Common myeloid progenitor, CD34-positive (primary cell): ENCODE measurements at regions not wholly inside any gene's neighbourhood (a gene's known extent, or its start where the extent isn't known, plus 50 kb on each side); places are given as distances from the start of the nearest gene placed in this dataset.
"Not testable (repeated sequence)": the region's sequence is repeated elsewhere in the genome, so short reads cannot be mapped to it uniquely, and the experiment has no call there.

Experiments used
- CTCF ChIA-PET: fragments of 350-600 bp; sonication (Branson Sonifier 250); formaldehyde crosslinking; loops from one replicate; lab custom pipeline; 2021; ENCODE audit warnings: antibody characterized with exemption; lab: Charles Lee
- POLR2A ChIA-PET: fragments of 350-600 bp; sonication (Branson Sonifier 250); formaldehyde crosslinking; loops from one replicate; lab custom pipeline; 2021; ENCODE audit warnings: antibody characterized with exemption; lab: Charles Lee
- DNase-seq, 3 donors: peaks; one replicate each; pipeline versions ENCODE4 v3.0.0 to v3.0.0-alpha.2; 2013
- H3K27ac ChIP-seq, 2 experiments: 1 replicate in 1 of 2; 2 replicates in 1 of 2; pipeline ENCODE4 v1.7.0; 2013; ENCODE audit warnings: inconsistent platforms in 2 of 2, low read length in 2 of 2, mild to moderate bottlenecking in 2 of 2, low read depth in 1 of 2, moderate library complexity in 1 of 2; ENCODE audit not compliant: severe bottlenecking in 2 of 2, insufficient read depth in 1 of 2, poor library complexity in 1 of 2
- H3K27me3 ChIP-seq, 5 experiments: replicated peaks in 2 of 5; 1 replicate in 3 of 5; 2 replicates in 2 of 5; pipeline versions ENCODE4 v1.6.1 to v1.7.0; 2013; ENCODE audit warnings: low read length in 4 of 5, mild to moderate bottlenecking in 2 of 5, moderate library complexity in 2 of 5, inconsistent platforms in 1 of 5; ENCODE audit not compliant: insufficient read depth in 5 of 5, control insufficient read depth in 4 of 5
- H3K36me3 ChIP-seq, 4 experiments: 1 replicate in 2 of 4; 2 replicates in 2 of 4; pipeline versions ENCODE4 v1.6.1 to v1.7.0; 2013; ENCODE audit warnings: low read length in 3 of 4, control low read depth in 1 of 4, mild to moderate bottlenecking in 1 of 4; ENCODE audit not compliant: control insufficient read depth in 4 of 4, insufficient read depth in 4 of 4
- H3K4me1 ChIP-seq, 4 experiments: 1 replicate in 3 of 4; 2 replicates in 1 of 4; pipeline versions ENCODE4 v1.6.1 to v1.7.1; 2013; ENCODE audit warnings: low read length in 3 of 4, mild to moderate bottlenecking in 3 of 4, control low read depth in 1 of 4, inconsistent platforms in 1 of 4, moderate library complexity in 1 of 4; ENCODE audit not compliant: control insufficient read depth in 4 of 4, insufficient read depth in 4 of 4; ENCODE audit errors: control extremely low read depth in 1 of 4
- H3K4me3 ChIP-seq, 7 experiments: 1 replicate in 4 of 7; 2 replicates in 3 of 7; pipeline versions ENCODE4 v1.5.1 to v1.7.0; 2013; ENCODE audit warnings: mild to moderate bottlenecking in 7 of 7, low read length in 6 of 7, moderate library complexity in 6 of 7, inconsistent platforms in 2 of 7, low read depth in 2 of 7, control low read depth in 1 of 7; ENCODE audit not compliant: insufficient read depth in 4 of 7, control insufficient read depth in 1 of 7; ENCODE audit errors: extremely low read depth in 1 of 7
- H3K9me3 ChIP-seq, 5 experiments: 1 replicate in 4 of 5; 2 replicates in 1 of 5; pipeline versions ENCODE4 v1.6.1 to v1.7.1; 2013; ENCODE audit warnings: low read length in 4 of 5, mild to moderate bottlenecking in 2 of 5, inconsistent platforms in 1 of 5, low read depth in 1 of 5, moderate library complexity in 1 of 5; ENCODE audit not compliant: control insufficient read depth in 4 of 5, insufficient read depth in 2 of 5; ENCODE audit errors: control extremely low read depth in 1 of 5
- WGBS: methylation state at CpG from one replicate; pipeline ENCODE4 v1.1.5; 2013; ENCODE audit not compliant: insufficient coverage; 5-methylcytosine and 5-hydroxymethylcytosine counted together

GRCh38 chr3:6747017-6747416 lies 113.9 kb upstream of the GRM7 start:
- Histone ChIP-seq H3K9me3 (no peaks in the 10 kb centered on the region), H3K27ac (no peak overlapping the region), H3K27me3 (no peaks in the 10 kb centered on the region), H3K4me1 (no peaks in the 10 kb centered on the region), H3K36me3 (no peaks in the 10 kb centered on the region), H3K4me3 (no peak overlapping the region)
- POLR2A ChIA-PET, result no interaction called here
- CTCF ChIA-PET, result no interaction called here
- DNase-seq, result no peak
- WGBS, result 100% methylated on average over 4 of the region's 4 CpGs

- Histone ChIP-seq H3K27me3 (no peaks in the 10 kb centered on the region), H3K36me3 (no peaks in the 10 kb centered on the region), H3K4me1 (no peaks in the 10 kb centered on the region), H3K4me3 (no peak overlapping the region), H3K27ac (no peak overlapping the region), H3K9me3 (no peaks in the 10 kb centered on the region)
- POLR2A ChIA-PET, result no interaction called here
- CTCF ChIA-PET, result no interaction called here
- no peak for DNase-seq
Measured at GRCh38 chr3:6750782-6751181, 110.1 kb upstream of the GRM7 start.

- Histone ChIP-seq H3K9me3 (no peaks in the 10 kb centered on the region), H3K36me3 (no peaks in the 10 kb centered on the region), H3K27ac (no peak overlapping the region), H3K27me3 (no peaks in the 10 kb centered on the region), H3K4me3 (no peak overlapping the region), H3K4me1 (no peaks in the 10 kb centered on the region)
- POLR2A ChIA-PET, result no interaction called here
- DNase-seq, result no peak
- CTCF ChIA-PET, result no interaction called here
- WGBS, result 92% methylated on average over 2 of the region's 2 CpGs
Measured at GRCh38 chr3:6753536-6753935, 107.4 kb upstream of the GRM7 start.

GRCh38 chr3:6769532-6770396 lies 91.2 kb upstream of the GRM7 start:
- H3K36me3 ChIP-seq, H3K27me3 ChIP-seq, H3K4me3 ChIP-seq, H3K27ac ChIP-seq, H3K4me1 ChIP-seq, H3K9me3 ChIP-seq, DNase-seq, POLR2A ChIA-PET, CTCF ChIA-PET: not testable (repeated sequence)
- 96% methylated on average over 19 of the region's 32 CpGs for WGBS

- no peaks in the 10 kb centered on the region for H3K27me3 ChIP-seq
- no peaks in the 10 kb centered on the region for H3K36me3 ChIP-seq
- no peak overlapping the region for H3K27ac ChIP-seq
- no peaks in the 10 kb centered on the region for H3K9me3 ChIP-seq
- H3K4me1 ChIP-seq, result no peaks in the 10 kb centered on the region
- no peak overlapping the region for H3K4me3 ChIP-seq
- DNase-seq, result no peak
- ChIA-PET POLR2A (no interaction called here), CTCF (no interaction called here)
Measured at GRCh38 chr3:6770397-6770690, 90.6 kb upstream of the GRM7 start.

GRCh38 chr3:6771171-6771570 lies 89.7 kb upstream of the GRM7 start:
- Histone ChIP-seq H3K27me3 (no peaks in the 10 kb centered on the region), H3K4me1 (no peaks in the 10 kb centered on the region), H3K36me3 (no peaks in the 10 kb centered on the region), H3K27ac (no peak overlapping the region), H3K4me3 (no peak overlapping the region), H3K9me3 (no peaks in the 10 kb centered on the region)
- no peak for DNase-seq
- 100% methylated on average over 1 of the region's 5 CpGs for WGBS
- POLR2A ChIA-PET, result no interaction called here
- CTCF ChIA-PET, result no interaction called here

GRCh38 chr3:6779140-6779539 lies 81.8 kb upstream of the GRM7 start:
- Histone ChIP-seq H3K27ac (no peak overlapping the region), H3K36me3 (no peaks in the 10 kb centered on the region), H3K4me1 (no peaks in the 10 kb centered on the region), H3K9me3 (no peaks in the 10 kb centered on the region), H3K27me3 (no peaks in the 10 kb centered on the region), H3K4me3 (no peak overlapping the region)
- DNase-seq, result no peak
- POLR2A ChIA-PET, result no interaction called here
- 92% methylated on average over 3 of the region's 6 CpGs for WGBS
- CTCF ChIA-PET, result interaction anchor here (1.0 kb wide), 1 partner anchor 21 kb away, joined by 3 read pairs; no protein-coding TSS in a partner anchor
